ENCODE measurements at regions not wholly inside any gene's neighbourhood (a gene's known extent, or its start where the extent isn't known, plus 50 kb on each side); places are given as distances from the start of the nearest gene placed in this dataset.

DNA sequence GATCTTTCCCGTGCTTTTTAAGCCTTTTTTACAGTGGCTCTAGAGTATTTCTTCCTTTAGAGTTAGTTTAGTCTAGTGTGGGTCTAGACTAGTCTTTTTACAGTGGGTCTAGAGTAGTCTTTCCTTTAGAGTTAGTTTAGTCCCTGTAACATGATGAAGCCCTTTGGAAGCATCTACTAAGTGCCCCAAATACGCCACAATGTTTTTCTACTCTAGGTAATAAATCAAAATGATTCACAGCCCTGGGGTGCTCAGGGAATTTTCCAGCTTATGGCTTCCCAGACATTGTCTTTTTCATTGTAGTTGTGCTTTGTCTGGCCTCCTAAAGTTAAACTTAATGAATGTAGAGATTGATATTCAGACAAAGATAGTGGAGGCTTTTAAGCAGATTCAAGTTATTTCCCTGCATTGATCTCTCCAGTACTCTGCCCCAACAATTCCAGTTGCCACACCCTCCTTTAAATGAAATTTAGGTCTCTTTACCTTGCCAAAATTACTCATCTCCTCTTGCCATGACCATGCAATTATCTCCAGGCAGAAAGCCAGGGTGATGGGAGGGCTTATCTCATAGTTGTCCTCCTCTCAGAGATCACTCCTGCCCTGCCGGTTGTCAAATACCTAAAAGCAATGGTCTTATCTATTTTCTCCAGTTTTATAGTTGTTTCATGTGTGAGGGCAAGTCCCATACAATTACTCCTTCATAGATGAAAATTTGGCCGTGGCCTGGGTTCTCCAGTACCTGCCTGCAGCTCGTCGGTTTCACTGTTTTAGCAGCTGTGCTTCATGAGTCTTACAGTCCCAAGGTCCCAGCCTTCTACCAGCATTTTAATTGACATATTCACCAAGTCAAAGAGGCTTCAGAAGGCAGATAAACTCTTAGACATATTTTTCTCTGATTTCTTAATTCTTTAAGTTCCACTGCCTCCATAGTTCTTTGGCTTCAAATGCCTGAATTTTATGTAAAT lies 794.0 kb upstream of the COX7C start:
- POLR2A ChIA-PET: no interaction called here
- Histone ChIP-seq H3K27ac (ENCODE audit: low read length) (no peak overlapping the region), H3K27me3 (ENCODE audit: control insufficient read depth, insufficient read depth, low read length) (no peaks in the 10 kb centered on the region), H3K4me1 (ENCODE audit: control insufficient read depth, insufficient read depth, low read length) (no peaks in the 10 kb centered on the region), H3K36me3 (ENCODE audit: control insufficient read depth, insufficient read depth, low read length) (no peaks in the 10 kb centered on the region), H3K9me3 (ENCODE audit: control insufficient read depth, insufficient read depth, low read depth, low read length) (no peaks in the 10 kb centered on the region), H3K4me3 (ENCODE audit: low read depth in 2 of 2, low read length in 2 of 2) (no peak overlapping the region)
- BruUV-seq (replicated peaks): no TSS peak
- DNase-seq (ENCODE audit: low read depth, low spot score) (no peak), ATAC-seq (no peak)
- CTCF ChIA-PET: no interaction called here
- intact Hi-C loops (cut with micrococcal nuclease; ENCODE audit: unreplicated experiment) (no loop called here), in situ Hi-C loops (cut with HindIII; ENCODE audit: low pct_unique_long_range_greater_than_20kb, low sequenced_read_pairs) (no loop called here)
- TF ChIP-seq POLR2AphosphoS5 (IDR thresholded peaks at IDR 0.05; ENCODE audit: low read depth, low read length): no peak
- TF ChIP-seq, protein P1, sequence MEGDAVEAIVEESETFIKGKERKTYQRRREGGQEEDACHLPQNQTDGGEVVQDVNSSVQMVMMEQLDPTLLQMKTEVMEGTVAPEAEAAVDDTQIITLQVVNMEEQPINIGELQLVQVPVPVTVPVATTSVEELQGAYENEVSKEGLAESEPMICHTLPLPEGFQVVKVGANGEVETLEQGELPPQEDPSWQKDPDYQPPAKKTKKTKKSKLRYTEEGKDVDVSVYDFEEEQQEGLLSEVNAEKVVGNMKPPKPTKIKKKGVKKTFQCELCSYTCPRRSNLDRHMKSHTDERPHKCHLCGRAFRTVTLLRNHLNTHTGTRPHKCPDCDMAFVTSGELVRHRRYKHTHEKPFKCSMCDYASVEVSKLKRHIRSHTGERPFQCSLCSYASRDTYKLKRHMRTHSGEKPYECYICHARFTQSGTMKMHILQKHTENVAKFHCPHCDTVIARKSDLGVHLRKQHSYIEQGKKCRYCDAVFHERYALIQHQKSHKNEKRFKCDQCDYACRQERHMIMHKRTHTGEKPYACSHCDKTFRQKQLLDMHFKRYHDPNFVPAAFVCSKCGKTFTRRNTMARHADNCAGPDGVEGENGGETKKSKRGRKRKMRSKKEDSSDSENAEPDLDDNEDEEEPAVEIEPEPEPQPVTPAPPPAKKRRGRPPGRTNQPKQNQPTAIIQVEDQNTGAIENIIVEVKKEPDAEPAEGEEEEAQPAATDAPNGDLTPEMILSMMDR (IDR thresholded peaks at IDR 0.05): no peak
- TF ChIP-seq, protein P2, sequence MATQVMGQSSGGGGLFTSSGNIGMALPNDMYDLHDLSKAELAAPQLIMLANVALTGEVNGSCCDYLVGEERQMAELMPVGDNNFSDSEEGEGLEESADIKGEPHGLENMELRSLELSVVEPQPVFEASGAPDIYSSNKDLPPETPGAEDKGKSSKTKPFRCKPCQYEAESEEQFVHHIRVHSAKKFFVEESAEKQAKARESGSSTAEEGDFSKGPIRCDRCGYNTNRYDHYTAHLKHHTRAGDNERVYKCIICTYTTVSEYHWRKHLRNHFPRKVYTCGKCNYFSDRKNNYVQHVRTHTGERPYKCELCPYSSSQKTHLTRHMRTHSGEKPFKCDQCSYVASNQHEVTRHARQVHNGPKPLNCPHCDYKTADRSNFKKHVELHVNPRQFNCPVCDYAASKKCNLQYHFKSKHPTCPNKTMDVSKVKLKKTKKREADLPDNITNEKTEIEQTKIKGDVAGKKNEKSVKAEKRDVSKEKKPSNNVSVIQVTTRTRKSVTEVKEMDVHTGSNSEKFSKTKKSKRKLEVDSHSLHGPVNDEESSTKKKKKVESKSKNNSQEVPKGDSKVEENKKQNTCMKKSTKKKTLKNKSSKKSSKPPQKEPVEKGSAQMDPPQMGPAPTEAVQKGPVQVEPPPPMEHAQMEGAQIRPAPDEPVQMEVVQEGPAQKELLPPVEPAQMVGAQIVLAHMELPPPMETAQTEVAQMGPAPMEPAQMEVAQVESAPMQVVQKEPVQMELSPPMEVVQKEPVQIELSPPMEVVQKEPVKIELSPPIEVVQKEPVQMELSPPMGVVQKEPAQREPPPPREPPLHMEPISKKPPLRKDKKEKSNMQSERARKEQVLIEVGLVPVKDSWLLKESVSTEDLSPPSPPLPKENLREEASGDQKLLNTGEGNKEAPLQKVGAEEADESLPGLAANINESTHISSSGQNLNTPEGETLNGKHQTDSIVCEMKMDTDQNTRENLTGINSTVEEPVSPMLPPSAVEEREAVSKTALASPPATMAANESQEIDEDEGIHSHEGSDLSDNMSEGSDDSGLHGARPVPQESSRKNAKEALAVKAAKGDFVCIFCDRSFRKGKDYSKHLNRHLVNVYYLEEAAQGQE (IDR thresholded peaks at IDR 0.05; ENCODE audit: insufficient read depth in 1 of 2, low read depth in 2 of 2, low read length in 1 of 2): no peak
- TF ChIP-seq TCF7L2 (IDR thresholded peaks at IDR 0.05; ENCODE audit: low read depth, low read length): no peak
- no peak for TF ChIP-seq SIN3A (IDR thresholded peaks at IDR 0.05; ENCODE audit: borderline replicate concordance, insufficient read depth, low read depth, low read length)

DNA sequence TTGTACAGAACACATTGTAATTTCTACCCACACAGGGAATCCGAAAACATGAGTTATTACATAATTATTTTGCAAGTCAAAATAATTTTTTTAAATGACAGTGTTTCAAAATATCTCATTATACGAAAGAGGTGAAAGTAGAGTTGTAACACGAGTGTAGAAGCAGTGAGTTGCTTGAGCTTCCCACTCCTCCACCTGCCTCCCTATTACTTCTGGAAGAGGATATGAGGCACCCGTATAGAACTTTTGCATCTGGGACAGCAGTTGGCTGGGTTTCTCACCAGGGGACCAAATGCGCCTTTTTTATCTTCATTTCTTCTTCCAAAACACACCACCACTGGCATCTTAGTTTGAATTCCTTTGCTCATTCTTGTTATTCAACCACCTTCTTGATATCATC lies 779.0 kb upstream of the COX7C start:
- no TSS peak for BruUV-seq (replicated peaks)
- ATAC-seq: no peak
- in situ Hi-C loops (cut with HindIII; ENCODE audit: low pct_unique_long_range_greater_than_20kb, low sequenced_read_pairs): no loop called here
- no peaks in the 10 kb centered on the region for H3K27me3 ChIP-seq (ENCODE audit: control insufficient read depth, insufficient read depth, low read length)
- DNase-seq (ENCODE audit: low read depth, low spot score): no peak
- ChIA-PET POLR2A (interaction anchor here (0.6 kb wide), 1 partner anchor 26 kb away, joined by 12 read pairs; no protein-coding TSS in a partner anchor), CTCF (no interaction called here)
- no peaks in the 10 kb centered on the region for H3K36me3 ChIP-seq (ENCODE audit: control insufficient read depth, insufficient read depth, low read length)
- no peak overlapping the region for H3K4me3 ChIP-seq (ENCODE audit: low read depth in 2 of 2, low read length in 2 of 2)
- intact Hi-C loops (cut with micrococcal nuclease; ENCODE audit: unreplicated experiment): no loop called here
- no peak overlapping the region for H3K27ac ChIP-seq (ENCODE audit: low read length)
- TF ChIP-seq TCF7L2 (IDR thresholded peaks at IDR 0.05; ENCODE audit: low read depth, low read length) (no peak), SIN3A (IDR thresholded peaks at IDR 0.05; ENCODE audit: borderline replicate concordance, insufficient read depth, low read depth, low read length) (no peak), POLR2AphosphoS5 (IDR thresholded peaks at IDR 0.05; ENCODE audit: low read depth, low read length) (no peak)
- TF ChIP-seq, protein P1 (IDR thresholded peaks at IDR 0.05): no peak
- no peaks in the 10 kb centered on the region for H3K9me3 ChIP-seq (ENCODE audit: control insufficient read depth, insufficient read depth, low read depth, low read length)
- H3K4me1 ChIP-seq (ENCODE audit: control insufficient read depth, insufficient read depth, low read length): no peaks in the 10 kb centered on the region

Measured in Panc1 (cell line).